Peyer's patch (tissue), 4 donors: ENCODE measurements at regions not wholly inside any gene's neighbourhood (a gene's known extent, or its start where the extent isn't known, plus 50 kb on each side); places are given as distances from the start of the nearest gene placed in this dataset.

Experiments used
- CTCF ChIP-seq, 6 experiments: fragments of 450-650 bp in 4 of 6; fragments of 200-600 bp in 2 of 6; sonication (generic) in 1 of 6; IDR thresholded peaks; one replicate each; pipeline ENCODE4 v1.5.1; 2017 to 2019; ENCODE audit warnings: antibody characterized with exemption in 6 of 6, mild to moderate bottlenecking in 3 of 6, moderate library complexity in 1 of 6
- POLR2A ChIP-seq, 2 donors: fragments of 450-650 bp; IDR thresholded peaks; one replicate each; pipeline ENCODE4 v1.5.1; 2017; ENCODE audit warnings: antibody characterized with exemption in 2 of 2, mild to moderate bottlenecking in 2 of 2, moderate library complexity in 2 of 2

- no peak for TF ChIP-seq POLR2A (IDR thresholded peaks at IDR 0.05)
- TF ChIP-seq CTCF (IDR thresholded peaks at IDR 0.05): no peak
Observed at GRCh38 chr18:45221363-45221762, 393.9 kb upstream of the SLC14A2 start.
